NCI-H510A (cell line): ENCODE measurements at regions not wholly inside any gene's neighbourhood (a gene's known extent, or its start where the extent isn't known, plus 50 kb on each side); places are given as distances from the start of the nearest gene placed in this dataset.

ENCODE experiments used
- DNase-seq: peaks from one replicate; lab custom pipeline; 2025; lab: John Stamatoyannopoulos, UW

DNA sequence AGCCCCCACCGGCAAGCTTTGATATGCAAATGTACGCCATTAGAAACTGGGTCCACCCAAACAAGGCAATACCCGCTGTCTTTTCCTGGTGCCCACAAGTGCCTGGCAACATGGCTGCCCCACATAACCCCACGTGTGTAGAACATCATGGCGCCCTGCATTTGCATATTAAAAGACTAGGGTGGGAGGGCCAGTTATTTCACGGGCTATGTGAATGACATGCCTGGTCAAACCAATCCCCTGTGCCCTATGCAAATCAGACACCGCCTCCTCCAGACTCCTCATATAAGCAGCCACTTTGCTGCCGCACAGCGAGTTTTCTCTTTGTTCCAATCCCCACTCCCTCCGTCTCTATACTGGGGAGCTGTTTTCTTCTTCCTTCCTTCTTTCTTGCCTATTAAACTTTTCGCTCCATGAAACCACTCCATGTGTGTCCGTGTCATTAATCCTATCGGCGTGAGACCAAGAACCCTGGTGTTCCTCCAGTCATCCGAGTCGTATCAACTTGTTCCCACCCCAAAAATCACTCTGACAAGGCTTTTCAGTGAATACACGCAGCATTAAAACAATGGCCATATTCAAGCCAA, 112.6 kb upstream of the SORBS2 start:
- no peak for DNase-seq

DNA sequence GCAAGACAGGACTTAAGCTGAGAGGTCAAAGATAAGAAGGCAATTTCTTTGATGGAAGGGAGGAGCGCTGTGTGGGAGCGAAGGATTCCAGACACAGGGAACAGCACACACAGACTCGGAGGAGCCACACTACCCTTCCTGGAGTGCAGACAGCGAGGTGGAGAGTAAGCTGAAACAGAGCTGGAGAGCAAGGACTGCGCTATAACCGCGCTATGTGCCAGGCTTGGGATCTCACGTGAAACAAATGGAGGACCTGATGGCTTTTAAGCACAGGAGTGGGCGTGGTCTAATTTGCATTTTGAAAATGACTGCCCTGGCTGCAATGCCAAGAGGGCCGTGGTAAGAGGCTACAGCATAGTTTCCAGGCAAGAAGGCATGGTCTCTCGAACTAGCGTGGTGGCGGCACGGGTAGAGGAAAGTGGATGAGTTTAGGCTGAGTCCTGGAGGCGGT, 113.9 kb upstream of the SORBS2 start:
- no peak for DNase-seq

DNA sequence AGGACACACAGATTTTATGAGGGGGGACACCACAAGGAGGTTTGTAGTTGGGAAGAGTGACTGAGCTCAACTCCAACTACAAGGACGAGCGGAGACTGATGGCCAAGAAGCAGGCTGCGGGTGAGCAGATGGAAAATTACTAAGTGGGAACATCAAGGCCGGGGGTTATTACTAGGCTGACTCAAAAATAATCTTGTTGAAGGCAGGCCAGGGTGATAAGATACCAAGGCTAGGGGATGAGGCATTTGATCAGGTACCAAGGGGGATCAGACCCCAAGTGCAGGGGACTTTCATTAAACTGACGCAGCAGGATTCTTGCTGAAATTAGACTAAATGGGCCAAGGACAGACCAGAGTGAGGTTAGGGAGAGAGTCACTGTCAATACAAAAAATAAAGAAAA, 119.4 kb upstream of the SORBS2 start:
- no peak for DNase-seq

DNA sequence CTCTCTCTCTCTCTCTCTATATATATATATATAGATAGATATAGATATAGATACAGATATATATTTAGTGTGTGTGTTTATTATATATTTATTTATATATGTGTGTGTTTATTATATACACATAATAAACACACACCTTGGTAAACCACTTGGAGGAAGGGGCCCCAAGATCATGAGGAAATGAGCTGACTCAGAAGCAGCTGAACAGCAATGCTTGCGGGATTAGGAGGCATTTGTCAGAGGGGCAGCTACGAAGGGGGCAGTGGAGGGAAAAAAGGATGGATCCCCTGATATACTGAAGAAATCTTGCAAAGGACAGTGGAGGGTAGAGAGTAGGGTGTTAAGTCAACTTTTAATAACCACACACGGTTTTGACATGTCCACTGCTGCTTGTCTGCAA, 120.0 kb upstream of the SORBS2 start:
- DNase-seq, result no peak

- no peak for DNase-seq
These were observed 120.5 kb upstream of the SORBS2 start for GRCh38 chr4:185932491-185932890.

DNA sequence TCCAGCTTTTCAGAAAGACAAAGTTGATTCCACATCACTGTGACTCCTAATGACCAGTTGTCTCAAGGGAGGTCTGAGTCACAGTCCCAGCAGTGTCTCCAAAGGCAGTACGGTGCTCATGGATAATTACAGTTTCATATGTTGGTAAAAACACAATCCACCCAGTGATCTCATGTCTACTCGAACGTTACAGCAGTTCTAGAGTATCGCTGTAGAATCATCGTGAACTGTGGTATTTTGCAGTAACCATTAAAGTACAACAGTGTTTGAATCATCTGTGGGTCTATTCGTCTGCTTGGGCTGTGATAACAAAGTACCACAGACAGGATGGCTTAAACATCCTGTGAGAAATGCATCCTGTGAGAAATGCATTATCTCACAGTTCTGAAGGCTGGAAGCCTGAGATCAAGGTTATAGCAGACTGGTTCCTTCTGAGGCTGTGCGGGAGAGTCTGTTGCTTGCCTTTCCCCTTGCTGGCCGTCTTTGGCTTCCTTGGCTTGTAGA, 121.1 kb upstream of the SORBS2 start:
- no peak for DNase-seq

DNA sequence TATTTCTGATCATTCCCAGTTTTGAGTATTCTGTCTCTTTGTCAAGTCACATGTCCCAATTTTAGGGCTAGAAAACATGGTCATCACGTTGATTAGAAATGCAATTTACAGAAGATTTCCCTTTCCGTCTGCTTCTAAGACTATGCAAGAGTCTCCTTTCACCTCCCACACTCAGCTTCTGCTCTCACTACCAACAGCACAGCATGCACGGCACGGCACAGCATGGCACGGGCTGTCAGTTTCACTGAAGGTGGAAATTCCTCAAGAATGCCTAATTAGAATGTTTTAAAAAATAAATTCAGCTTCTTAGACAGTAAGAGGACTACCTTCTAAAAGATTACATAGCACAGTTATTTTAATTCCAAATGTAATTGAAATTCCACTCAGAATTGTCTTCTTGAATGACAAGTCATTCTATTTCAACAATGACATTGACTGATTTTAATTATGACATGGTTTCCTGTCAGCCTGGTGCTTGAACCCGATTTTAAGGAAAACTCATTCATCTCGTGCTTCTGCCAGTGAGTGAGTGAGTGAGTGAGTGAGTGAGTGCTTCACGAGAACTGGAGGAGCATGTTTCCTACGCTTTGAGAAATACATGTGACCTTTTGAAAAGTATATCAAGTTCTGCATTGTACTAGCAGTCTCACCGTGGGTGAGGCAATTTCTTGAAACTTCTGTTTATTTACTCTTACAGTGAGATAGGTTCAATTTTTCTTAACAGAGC, 124.8 kb upstream of the SORBS2 start:
- DNase-seq, result no peak

GRCh38 chr4:185938654-185939053, 126.7 kb upstream of the SORBS2 start:
- no peak for DNase-seq

DNA sequence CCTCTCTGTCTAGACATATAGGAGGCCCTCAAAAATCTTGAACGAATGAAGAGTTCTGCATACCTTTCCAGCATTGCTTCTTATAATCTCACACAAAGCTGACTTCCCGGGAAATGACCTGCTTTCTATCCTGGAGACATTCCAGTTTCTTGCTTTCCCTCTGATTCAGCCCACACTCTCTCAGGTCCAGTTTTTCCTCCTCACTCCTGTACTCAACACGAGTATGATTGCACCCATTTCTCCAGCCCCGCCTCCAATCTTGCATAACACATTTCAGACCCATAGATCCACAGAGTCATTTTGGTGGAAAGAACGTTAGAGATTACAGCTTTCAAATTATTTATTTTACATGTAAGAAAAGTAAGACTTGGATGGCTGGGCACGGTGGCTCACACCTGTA, 127.5 kb upstream of the TLR3 start:
- DNase-seq, result no peak

GRCh38 chr4:185945252-185945651, 123.7 kb upstream of the TLR3 start:
- DNase-seq, result no peak

DNA sequence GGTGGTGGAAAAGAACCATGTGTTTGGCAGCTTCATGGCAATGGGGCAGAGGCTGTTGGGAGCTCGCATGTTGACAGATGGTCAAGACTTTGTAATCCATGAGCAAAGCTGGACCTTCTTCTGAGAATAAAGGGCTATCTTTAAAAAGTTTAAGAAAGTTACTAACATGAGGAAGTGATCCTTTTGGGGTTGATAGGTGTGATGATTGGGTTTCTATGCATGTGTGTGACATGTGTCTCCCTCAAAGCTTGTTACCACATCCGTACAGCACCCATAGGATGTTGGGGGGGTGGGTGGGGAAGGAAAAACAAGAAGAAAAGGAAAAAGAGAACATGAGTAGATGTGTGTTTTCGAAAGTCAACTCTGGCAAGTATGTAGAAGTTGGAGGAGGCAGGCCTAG, 123.0 kb upstream of the TLR3 start:
- DNase-seq, result no peak

DNA sequence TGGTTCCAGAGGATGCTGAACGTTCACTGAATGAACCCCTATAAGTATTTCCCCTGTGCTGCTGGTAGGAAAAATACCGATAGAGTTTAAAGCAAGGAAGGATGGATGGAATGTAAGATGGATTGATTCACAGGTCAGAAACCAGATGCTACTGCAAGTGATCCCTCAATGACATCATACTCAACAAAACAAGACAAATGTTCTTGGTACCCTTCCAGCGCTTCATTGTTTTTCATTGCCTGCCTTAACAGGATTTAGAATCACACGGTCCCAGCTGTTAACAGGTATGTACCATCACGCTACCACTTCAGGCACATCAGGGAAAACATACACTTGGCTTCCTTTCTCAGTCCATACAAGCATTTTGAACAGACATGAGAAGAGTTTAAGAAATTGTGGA, 118.1 kb upstream of the TLR3 start:
- DNase-seq, result no peak

DNA sequence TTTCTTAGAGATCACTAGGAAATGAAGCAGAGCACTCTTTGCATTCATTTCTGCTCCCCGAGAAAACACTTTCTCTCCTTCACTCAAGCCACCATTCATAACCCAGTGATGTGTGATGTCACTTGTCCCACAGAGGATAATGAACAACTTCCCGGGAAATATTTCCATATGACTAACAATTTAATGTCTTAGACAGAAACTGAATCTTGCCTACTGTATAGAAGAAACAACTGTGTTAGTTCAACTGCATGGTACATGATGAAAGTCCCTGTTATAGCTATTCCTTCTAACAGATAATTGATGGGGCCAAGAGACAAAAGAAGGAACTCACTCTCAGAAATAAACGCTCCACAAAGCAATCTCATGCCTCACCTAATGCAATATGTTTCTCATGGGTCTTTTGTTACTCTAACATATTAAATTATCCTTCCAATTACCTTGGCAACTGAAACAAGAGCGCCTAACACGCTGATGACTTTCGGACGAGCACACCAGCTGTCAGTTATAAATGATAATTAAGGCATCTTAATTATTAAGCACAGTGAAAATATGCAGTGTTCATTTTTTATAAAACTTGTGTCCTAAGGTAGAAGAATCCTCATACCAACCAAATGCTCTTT, 113.7 kb upstream of the TLR3 start:
- DNase-seq, result no peak

DNA sequence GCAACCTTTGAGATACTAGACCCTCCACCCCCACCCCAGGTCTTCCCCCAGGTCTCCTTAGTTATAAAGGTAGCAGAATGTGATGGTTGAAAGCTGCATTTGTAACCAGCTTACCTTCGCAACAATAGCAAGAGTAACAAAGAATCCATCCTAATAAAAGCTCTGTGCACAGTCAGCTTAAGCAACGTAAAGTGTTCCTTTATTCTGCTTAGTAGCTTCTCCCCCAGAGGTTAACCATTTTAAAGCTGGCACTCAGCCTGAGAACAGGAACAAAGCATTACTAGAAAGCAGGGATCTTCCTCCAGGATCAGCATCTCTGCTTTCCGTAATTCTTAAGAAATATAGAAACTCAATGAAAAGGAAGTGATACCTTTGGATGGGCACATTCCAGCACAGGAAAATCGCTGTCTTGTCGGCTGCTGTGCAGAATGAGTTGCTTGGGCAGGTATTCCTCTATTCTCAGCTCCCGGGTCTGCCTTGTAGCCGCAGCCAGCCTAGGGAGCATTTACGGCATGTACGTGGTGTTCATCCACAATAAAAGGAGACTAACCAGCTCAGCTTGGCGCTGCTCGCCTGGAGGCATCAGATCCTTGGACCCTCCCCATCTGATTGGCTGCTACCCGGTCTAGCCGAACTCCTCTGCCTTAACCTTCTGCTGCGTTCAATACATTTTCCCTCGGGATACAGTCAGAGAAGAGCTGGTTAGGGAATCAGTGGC, 113.0 kb upstream of the TLR3 start:
- no peak for DNase-seq

- DNase-seq, result no peak
These were observed 112.4 kb upstream of the TLR3 start for GRCh38 chr4:185956544-185956940.

- DNase-seq, result peak; percentile 3
These were observed 110.7 kb upstream of the TLR3 start for GRCh38 chr4:185958094-185958747.

DNA sequence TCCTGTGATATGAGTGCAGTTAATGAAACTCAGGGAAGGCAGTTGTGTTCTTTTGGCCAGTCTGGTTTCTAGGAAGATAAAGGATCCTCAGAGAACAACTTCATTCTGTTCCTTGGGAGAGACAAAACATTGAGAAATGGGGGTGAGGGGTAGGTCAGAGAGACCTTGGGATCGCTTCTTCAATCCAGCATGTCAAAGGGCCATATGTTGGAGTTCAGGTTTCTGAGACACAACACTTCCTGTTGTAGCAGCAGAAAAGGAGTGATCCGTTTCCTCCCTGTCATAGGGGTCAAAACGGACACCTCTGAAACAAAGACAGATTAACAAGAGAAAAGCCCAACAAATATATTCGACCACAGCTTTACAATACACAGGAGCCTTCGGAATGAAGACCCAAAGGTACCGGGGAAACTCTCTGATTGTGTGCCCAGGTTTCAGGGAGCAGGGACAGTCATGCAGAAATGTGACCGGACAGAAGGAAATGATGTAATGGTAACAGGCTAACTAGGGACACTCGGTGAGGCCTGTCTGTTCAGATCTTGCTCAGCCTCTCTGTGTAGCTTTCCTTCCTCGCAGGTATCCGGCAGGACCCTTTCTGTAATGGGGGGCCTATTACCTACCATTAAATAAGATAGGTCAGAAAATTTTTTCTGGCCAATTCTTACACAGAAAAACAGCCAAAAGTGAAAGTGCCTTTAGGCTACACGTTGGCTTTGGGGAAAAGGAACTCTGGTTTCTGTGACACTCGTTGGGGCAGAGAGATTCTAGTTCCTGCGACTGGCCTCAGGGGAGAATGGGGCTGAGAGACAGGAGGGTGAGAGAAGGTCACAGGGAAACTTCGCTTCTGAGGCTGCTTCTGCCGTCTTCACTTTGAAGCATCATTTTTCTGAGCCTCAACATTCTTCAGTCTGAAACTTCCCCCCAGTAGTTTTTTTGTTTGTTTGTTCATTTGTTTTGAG, 103.3 kb upstream of the TLR3 start:
- DNase-seq, result no peak

- no peak for DNase-seq
These were observed 102.4 kb upstream of the TLR3 start for GRCh38 chr4:185966549-185966948.

- no peak for DNase-seq
These were observed 101.8 kb upstream of the TLR3 start for GRCh38 chr4:185966997-185967775.

GRCh38 chr4:185969657-185970056, 99.3 kb upstream of the TLR3 start:
- DNase-seq, result peak; percentile 8
